Epidermal melanocyte (primary cell): ENCODE measurements at regions not wholly inside any gene's neighbourhood (a gene's known extent, or its start where the extent isn't known, plus 50 kb on each side); places are given as distances from the start of the nearest gene placed in this dataset.

Experiments
- DNase-seq: peaks from one replicate; pipeline ENCODE4 v3.0.0; 2011; ENCODE audit warnings: low spot score; ENCODE audit not compliant: insufficient read length

DNA sequence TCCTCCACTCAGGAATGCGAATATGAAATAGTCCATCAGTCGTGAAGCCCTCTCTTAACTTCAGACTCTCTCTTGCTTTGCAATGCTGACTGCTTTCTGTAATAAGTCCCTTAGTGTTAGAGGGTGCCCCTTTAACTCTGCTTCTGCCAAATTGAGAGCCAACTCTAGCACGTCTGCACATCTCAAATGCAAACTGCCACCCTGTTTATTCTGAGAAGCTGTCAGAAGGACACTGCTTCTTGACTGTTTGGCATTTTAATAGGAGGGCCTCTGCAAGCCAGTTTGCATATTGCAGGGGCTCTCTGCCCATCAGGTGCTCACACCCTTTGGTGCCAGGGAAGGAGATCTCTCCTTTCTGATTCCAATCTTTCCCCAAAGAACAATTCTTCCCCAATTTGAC lies 589.8 kb upstream of the CDH4 start:
- DNase-seq, result no peak

DNA sequence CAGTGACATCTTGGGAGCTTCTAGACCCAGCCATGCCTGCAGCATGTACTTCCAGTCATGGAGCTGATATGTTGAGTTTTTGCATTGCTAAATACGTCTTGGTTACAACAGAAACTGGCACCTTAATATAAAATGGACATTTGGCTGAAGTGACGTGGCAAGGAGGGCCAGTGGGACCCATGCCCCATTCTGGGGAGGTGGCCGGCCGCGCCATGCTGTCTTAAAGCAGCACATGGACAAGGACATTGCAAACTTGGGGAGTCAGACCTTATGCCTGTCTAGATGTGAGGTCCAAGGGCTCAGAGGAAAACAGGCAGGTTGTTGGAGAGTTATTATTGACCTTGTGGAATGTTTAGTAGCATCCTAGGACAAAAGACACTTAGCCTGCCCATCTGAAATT lies 588.0 kb upstream of the CDH4 start:
- no peak for DNase-seq

DNA sequence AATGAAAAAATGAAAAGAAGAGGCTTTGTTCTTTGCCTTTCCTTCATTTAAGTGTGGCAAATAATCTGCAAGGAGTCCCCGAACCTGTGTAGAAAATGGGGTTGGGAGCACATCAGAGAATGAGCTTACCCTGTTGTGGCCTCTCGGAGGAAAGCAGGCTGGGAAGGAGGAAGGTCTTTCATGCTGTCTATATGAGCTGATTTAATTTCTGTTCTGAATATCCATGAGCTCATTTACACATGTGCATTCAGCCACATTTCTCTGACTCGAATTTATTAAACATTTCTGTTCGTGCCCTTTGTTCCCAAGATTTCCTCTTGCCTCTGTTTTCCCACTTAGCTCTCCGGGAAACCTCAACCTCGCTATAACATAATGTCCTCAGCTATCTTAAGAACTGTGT lies 584.4 kb upstream of the CDH4 start:
- no peak for DNase-seq

DNA sequence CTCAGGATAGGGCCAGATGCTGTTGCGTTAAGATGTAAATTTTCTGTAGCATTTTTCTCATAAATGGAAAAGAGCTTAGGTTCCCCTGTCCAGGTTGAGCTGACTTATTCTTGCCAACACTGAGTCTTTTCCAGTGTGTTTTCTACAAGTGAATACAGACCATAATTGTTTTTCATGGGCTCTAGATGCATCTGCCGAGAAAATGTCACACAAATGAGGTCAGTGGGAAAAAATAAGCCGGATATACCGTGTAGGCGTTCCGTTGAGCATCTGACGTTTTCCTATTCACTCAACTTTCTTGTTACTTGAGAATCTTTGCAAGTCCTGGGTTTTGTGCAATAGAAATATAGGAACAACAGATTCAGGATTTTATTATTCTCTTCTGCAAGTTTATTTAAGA lies 582.9 kb upstream of the CDH4 start:
- no peak for DNase-seq

DNA sequence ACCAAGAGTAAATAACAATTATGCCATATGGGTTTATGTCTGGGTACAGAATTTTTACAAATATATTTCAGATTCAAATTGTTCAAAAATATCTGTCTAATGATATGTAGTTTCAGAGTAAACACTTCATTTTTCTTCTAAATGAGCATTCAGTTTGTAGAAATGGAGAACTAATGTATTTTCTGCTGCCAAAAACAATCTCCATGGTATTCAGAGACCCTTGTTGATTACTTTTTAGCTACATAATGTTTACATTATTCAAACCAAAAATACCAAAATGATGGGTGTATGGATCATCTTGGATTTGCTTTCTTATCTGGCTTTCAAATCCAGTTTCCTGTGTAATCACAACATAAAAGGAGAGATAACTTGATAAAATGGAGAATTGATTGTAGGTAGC lies 576.0 kb upstream of the CDH4 start:
- DNase-seq, result no peak

DNA sequence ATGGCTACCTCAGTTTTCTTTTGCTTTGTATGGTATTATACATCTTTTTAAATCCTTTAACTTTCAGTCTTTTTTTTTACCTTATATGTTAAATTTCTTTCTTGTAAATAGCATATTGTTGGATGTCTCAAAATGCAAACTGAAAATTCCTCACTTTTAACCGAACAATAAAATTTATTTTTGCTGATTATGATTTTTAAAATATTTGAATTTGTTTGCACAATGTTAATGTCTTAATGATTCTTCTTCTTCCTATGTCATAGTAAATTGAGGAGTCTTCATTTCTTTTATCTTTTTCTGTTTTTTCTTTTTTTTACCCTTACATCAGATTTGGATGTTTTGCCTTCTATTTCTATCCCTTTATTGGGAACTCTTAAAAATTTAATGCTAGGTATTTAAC lies 574.2 kb upstream of the CDH4 start:
- no peak for DNase-seq

DNA sequence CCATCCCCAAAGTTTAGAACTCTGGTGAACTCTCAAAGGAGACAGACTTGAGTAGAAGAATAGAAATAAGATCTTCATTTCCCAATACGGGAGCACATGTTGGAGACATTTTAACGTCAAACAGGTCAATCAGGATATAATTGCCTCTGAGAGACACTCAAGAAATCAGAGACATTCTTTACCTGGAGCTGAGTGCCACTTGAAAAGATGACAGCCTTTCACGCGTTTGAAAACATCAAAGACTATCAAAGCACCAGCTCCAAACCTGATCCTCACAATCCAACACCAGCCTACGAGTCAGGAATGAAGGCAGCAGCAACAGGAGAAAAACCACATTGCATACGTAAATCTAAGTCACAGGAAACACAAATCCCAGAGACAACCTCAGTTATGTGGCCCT lies 571.5 kb upstream of the CDH4 start:
- DNase-seq, result no peak

DNA sequence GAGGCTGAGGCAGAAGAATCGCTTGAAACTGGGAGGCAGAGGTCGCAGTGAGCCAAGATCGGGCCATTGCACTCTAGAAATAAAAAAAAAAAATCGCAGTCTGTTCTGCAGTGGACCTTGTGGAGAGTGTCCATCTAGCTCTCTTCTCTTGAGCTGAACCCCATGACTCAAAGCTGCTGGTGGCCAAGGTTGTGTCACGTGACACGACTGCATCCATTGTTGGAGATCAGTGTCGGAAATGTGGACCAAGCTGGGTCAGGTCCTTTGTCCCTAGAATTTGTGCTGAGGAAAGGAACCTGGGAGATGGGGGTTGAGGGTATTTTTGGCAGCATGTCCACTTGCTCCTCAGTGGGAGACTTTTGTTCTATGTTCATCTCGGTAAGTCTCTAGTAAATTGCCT lies 564.8 kb upstream of the CDH4 start:
- DNase-seq, result no peak

DNA sequence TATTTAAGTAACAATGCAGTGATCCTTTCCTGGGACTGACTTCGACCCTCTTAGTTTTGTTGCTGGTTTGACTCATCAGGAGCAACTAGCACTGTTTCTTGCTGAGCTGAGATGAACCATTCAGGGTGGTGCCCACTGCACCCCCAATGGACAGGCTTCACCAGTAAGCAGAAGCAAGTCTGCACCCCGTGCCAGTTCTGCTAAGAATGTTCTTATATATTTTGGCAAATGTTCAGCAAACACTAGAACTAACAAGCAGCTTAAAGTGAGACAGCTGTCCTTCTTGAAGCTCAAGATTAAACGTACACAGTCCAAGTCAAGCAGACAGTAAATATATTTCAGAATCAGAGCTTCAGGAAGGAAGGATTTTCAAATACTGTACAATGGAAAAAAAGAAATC lies 561.3 kb upstream of the CDH4 start:
- DNase-seq, result no peak

DNA sequence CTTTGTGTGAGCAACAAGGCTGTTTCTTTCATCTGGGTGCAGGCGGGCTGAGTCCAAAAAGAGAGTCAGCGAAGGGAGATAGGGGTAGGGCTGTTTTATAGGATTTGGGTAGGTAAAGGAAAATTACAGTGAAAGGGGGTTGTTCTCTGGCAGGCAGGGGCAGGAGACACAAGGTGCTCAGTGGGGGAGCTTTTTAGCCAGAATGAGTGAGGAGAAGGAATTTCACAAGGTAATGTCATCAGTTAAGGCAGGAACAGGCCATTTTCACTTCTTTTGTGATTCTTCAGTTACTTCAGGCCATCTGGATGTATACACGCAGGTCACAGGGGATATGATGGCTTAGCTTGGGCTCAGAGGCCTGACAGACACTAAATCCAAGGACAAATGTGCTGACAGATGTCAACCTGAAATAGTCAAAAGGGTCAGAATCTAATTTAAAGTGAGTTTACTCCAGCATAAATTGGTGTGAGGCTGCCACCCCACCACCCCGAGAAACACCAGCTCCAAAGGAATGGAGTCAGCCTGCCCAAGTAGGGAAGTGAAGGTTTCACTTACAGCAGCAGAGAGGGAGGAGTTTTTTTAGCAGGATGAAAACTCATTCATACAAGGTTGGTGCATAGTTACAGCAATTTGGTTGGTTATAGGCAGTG lies 560.0 kb upstream of the CDH4 start:
- DNase-seq, result no peak

DNA sequence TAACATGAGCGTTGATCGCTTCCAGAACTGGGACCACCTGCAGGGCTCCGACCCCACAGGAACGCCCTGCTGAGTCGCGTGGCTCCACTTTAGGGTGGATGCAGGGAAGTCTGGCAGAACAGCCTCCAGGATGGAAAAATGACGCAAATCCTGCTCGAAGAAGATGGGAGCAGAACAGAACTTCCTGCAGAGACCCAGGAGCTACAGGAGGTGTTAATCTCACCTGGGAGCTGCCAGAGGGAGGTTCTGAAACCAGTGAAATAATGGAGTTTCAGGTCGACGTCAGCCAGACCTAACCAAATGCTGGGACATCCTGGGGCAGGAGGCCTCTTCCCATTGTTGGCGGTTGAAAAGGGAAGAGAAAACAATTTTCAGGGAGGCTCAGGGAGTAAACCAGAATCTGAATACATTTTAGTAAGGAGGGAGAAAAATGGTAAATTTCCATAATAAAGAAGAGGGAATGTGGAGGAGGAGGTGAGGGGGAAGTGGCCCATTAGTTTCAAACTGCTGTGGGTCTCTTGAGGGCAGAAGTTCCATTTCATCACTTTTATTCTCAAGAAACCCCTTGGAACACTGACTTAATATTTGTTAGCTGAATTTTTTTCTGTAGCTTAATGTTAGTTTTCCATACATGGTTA lies 558.4 kb upstream of the CDH4 start:
- no peak for DNase-seq

DNA sequence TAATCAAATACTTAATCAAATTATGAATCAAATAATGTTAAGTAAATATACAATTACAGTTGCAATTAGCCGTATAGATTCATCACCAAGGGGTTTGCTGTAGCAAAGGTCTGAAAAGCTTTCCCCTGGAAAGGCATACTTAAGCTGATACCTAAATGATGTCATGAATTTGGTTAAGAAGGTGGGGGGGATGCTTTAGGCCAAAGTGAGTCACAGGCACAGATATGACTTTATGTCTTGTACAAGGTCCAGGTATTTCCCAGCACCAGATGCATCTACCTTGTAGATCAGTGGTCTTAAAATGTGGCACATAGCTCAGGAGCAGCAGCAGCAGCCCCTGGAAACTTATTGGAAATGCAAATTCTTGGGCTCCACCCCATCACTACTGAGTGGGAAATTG lies 557.3 kb upstream of the CDH4 start:
- no peak for DNase-seq

DNA sequence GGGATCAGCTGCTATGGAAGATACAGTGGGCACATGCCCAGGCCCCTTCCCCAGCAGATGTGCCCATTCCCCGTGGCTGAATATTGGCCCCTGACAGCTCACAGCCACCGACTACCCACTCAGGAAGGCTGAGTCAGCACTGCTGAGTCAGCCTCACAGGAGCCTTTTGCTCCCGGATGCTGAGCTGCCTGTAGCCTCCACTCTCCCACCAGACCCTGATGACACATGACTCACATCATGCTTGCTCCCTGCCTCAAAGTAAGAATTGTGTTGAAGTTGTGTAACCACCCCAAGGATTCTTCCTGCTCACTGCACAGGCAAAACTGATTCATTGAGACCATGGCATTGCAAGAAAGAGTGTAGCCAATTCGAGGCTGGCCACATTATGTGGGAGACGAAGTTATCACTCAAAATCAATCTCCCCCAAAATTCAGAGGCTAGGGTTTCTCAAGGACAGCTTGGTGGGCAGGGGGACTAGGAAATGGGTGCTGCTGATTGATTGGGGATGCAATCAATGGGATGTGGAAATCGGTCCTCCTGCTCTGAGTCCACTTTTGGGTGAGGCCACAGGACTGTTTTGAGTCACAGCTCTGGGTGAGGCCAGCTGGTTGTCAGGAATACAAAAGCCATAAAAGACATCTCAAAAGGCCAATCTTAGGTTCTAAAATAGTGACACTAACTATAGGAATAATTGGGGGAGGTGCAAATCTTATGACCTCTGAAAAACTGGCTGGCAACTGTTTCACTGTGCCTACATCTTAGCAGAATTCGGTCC lies 556.6 kb upstream of the CDH4 start:
- DNase-seq, result no peak

DNA sequence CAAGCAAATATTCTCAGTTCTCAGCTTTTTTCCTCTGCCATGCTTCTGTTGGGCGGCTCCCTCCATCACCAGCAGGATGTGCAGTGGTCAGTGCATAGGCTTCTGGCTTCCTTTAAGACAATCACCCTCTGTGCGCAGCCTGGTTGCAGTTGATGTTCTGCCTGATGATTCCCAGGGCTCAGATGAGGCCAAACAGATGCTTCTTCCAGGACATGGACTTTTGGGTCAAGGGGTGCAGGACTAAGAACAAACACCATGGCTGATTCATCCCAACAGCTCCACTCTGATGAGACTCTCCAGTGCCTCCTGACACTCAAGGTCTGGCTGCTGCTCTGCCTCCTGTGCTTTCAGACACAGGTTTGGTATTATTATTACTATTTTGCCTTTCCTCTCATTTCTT lies 554.8 kb upstream of the CDH4 start:
- DNase-seq, result no peak

DNA sequence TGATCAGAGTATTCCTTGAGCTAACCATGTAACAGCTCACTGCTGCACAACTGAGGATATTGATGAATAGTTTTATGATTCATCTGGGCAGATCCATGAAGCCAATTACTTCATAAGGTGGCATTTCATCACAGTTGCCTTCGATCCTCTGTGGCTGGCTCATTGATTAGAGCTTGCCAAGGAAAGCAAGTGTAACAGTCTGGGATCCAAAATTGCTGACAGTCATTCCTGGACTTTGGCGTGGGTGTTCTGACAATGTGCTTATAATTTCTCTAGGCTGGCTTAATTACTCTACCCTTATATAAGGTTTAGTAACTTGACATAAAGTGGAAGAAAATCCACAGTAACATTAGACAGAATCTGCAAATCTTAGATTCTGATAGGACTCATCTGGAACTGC lies 551.3 kb upstream of the CDH4 start:
- DNase-seq, result no peak

DNA sequence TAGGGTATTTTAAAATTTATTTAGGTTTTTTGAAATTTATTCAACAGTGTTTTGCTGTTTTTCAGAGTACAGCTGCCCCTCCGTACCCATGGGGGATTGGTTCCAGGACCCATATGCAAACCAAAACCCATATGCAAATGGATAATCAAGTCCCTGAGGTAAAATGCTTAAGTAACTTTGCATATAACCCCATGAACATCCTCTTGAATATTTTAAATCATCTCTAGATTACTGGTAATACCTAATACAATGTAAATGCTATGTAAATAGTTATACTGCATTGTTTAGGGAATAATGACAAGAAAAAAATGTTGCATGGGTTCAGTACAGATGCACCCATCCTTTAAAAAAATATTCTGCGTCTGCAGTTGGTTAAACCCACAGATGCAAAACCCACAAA lies 547.9 kb upstream of the CDH4 start:
- no peak for DNase-seq

DNA sequence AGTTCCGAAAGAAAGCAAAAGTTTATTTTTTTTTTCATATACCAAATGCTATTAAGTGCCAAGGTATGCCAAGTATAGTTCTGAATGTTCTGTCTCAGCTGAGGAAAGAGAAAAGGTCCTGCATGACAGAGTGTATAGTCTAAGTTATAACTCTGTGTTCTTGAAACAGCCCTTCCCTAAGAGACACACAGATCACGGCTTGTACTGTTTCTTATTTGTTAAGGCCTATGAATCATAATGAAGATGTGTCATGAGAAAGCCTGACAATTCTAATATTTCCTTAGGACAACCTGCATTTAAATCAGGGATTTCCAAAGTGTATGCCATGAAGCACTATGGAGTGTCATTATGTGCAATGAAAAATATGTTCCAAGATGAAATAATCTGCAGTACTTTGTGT lies 538.7 kb upstream of the CDH4 start:
- no peak for DNase-seq

DNA sequence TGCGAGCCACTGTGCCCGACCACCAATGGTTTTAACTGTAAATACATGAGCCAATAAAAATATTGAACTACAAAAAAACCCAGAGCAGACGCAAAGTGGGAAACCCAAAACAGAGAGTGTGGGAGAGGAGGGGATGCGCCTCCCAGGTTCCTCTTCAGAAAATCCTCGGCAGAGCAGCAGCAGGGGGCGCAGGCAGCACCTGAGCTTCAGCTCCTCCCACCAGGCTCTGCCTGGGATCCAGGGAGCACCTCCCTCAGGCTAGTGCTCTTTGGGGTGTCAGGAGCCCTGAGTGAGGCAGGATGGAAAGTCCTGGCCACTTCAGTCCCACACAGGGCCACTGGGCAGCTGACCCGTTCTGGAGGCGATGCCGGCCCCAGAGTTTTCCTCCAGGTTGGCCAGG lies 536.9 kb upstream of the CDH4 start:
- no peak for DNase-seq

DNA sequence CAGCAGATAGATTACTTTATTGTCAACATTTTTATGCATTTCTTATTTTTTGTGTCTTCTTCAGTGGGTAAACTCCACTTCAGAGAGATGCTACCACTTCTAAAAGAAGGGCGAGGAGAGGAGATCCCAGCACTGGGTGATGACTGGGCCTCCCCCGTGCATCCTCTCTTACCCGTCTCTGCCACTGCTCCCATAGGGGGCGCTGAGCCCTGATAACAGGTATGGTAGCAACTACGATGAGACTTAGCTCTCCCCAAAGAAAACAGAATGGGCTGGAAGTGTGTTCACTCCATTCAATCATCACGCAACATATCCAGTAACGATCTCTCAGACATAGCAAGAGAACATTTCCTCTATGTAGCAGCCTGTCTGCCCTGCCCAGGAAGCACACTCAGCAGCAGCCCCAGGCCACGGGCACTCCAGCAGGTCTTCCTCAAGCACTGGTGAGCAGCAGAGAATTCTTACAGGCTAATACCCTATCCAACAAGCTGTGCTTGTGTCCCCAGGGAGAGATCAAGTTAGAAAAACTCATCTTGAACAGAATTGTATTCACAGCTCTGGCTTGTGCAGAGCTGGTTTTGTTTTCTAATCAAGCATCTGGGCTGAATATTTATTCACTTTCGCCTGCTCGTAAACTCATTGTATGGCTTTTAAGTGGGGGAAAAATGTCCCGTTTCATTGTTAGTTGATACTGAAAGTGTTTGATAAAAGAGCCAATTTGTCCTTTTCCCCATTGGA lies 533.1 kb upstream of the CDH4 start:
- no peak for DNase-seq

DNA sequence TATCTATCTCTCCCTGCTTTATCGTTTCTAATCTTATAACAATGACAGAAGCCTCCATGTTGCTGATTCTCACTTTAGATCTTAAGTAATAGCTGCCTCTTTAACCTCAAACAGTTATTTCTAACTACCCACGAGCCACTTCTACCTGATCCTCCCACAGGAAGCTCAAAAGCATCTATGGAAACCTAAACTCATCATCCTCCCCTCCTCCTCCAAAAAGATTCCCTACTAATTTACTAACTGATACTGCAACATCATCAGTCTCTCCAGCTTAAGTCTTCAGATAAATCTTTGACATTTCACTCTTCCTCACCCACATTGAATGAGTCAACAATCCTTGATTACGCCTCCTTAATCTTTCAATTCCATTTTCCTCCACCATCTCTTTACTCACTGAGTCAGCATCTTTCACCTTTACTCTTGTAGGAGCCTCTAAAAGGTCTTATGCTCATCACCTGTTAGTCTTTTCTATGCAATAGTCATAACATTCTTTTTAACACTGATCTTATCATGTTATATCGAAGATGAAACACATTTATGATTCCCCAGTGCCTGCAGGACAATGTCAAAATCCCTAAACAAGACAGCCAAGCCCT lies 526.7 kb upstream of the CDH4 start:
- DNase-seq, result no peak

DNA sequence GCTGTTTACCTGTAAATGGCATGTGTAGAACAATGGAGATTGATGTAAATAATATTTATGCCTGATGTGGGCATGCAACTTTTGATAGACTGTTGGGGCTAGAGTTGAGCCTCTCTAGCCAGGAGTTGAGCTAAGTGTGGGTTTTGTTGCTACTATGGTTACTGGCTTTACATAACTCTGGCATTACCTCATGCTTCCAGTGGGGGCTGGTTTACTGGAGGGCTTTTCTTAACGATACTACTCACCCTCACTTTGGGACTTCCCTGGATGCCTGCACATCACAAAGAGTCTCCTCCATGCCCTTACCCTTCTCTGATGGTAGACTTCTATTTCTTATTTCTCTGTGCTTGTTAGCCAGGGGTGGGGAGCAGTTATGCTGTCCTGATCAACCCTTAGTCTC lies 524.6 kb upstream of the CDH4 start:
- no peak for DNase-seq

DNA sequence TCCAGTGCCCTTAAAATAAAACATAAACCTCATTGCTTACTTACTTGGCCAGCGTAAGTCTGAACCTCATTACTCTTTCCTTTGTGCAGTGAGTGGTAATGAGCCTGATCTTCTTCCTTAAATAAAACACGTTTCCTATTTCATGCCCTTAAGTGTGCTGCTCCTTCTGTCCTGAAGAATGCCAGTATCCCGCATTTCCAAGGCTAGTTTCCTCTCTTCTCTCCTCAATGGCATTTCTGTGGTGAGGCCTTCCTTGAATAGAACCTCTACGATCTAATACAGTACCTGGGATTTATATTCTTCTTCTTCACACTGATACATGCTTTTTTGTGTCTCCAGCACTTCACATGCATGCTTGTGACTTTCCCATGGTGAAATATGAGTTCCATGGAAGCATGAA lies 523.4 kb upstream of the CDH4 start:
- no peak for DNase-seq
